NCI-H128 (cell line): ENCODE measurements at regions not wholly inside any gene's neighbourhood (a gene's known extent, or its start where the extent isn't known, plus 50 kb on each side); places are given as distances from the start of the nearest gene placed in this dataset.
"Not testable (repeated sequence)": the region's sequence is repeated elsewhere in the genome, so short reads cannot be mapped to it uniquely, and the experiment has no call there.

Source experiments
- DNase-seq: peaks from one replicate; lab custom pipeline; 2025; ENCODE audit not compliant: unreplicated experiment; lab: John Stamatoyannopoulos, UW

DNA sequence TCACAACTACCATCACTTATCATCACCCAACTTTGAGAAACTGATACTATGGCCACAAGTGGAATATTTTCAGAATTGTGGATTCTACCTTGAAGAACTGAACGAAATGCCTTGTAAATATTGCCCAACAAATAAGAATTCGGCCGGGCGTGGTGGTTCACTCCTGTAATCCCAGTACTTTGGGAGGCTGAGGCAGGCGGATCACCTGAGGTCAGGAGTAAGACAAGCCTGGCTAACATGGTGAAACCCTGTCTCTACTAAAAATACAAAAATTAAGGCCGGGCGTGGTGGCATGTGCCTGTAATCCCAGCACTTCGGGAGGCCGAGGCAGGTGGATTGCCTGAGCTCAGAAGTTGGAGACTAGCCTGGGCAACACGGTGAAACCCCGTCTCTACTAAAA lies 862.7 kb downstream of the ZPLD1 start:
- not testable (repeated sequence) for DNase-seq

- no peak for DNase-seq
Observed at GRCh38 chr3:103306104-103306503, 871.3 kb downstream of the ZPLD1 start.

DNA sequence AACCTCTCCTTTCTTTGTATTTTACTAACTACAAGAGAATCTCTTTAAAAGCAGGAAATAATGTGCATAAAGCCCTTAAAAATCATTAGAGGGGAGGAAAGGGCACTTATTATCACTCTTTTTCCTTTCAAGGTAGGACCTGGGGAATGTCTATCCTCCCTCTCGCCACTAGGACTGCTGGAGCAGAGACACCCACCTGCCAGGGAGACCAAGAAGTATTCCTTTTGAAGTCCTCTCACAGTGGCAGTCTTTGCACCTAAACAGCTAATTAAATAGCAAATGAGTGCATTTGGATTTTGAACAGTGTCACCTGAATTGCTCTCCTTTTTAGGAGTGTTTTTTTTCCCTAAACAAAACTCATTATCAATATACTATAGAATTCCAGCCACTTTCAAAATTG lies 874.1 kb downstream of the ZPLD1 start:
- no peak for DNase-seq

DNA sequence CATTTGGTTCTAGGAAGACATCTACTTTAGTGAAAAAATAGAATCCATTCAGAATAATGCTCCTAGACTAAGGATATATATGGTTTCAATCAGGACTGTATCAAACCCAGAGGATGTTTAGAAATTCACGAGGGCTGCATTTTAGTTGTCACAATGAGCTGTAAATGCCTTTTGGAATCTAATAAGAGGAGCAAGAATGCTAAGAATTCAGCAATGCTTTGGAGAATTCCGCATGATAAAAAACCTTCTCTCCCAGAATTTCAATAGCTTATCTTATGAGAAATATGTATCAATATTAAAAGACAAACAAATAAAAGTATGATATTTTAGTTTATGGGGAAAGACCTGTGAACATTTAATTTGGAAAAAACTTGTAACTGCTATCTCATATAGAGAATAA lies 885.1 kb downstream of the ZPLD1 start:
- no peak for DNase-seq

DNA sequence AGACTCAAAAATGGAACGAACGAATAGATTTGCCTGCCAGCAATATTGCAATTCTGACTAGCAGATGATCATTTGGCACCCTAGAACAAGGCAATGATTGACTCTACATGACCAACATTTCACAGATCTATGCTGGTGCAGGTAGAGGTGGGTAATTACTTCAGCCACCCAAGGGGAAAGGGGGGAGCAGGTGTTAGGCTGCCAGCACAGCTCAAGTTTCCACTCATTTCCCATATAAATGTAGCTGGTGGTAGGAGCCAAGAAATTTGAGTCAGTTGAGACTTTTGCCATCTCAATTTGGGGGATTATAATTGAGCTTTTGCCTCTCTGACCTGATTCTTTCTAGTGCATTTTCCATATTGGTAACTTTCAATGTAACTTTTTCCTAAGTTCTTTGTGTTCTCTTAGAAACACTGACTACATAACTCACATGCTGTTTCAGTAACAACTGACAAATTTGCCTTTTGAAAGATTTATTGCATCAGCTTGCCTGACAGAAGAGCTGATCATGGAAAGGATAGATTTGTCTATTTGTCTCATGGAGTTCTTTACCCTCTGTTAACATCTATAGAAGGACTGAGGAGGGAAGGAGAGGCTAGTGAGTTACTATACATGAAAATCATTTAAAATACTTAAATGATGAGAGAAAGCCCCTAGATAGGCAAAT lies 902.5 kb downstream of the ZPLD1 start:
- peak; percentile 32 for DNase-seq

- DNase-seq: no peak
Observed at GRCh38 chr3:103341078-103341606, 906.3 kb downstream of the ZPLD1 start.

GRCh38 chr3:103342205-103342731 lies 907.5 kb downstream of the ZPLD1 start:
- no peak for DNase-seq

GRCh38 chr3:103349760-103350159 lies 914.9 kb downstream of the ZPLD1 start:
- DNase-seq: no peak

DNA sequence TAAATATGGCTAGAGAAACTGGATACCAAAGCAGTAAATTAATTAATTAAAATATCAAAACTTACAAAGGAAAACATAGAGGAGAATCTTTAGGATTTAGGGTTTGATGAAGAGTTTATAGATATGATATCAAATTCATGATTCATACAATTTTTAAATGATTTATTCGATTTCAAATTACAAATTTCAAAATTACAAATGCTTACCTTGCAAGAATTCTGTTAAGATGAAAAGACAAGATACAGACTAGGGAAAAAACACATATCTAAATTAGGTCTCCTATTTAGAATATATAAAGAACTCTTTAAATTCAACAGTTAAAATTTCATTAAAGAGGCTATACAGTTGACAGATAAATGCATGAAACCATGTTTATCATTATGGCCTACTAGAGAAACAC lies 930.7 kb downstream of the ZPLD1 start:
- no peak for DNase-seq

GRCh38 chr3:103367481-103367880 lies 932.7 kb downstream of the ZPLD1 start:
- DNase-seq: no peak

DNA sequence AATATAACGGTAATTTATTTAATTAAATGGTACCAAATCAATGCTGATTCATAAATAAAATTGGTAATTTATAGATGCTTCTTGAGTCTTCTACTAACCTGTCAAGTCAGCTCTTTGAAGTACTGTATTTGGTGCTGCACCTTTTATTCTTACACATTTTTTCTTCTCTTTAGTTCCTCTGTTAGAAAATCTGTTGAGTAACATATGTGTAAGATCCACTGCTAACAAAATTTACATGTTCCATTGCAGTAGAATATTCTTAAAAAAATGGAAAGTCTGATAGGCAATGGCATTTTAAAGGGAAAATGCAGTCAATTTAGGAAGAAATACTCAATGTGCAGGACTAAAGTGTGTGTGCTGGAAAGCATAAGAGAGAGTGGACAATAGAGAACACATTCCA lies 936.6 kb downstream of the ZPLD1 start:
- no peak for DNase-seq

- DNase-seq: no peak
Observed at GRCh38 chr3:103372031-103372430, 937.2 kb downstream of the ZPLD1 start.

DNA sequence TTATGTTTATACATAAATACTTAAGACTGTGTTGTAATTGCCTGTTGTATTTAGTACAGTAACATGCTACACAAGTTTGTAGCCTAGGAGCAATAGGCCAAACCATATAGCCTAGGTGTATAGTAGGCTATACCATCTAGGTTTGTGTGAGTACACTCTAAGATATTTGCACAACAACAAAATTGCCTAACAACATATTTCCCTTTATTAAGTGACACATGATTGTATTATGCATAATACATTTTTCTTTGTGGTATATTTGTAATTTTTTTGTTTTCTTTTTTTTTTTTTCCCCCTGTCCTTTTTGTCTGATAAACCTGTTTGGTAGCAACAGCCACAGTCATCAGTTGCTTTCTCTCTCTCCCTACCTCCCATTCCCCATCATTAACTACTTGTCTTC lies 945.6 kb downstream of the ZPLD1 start:
- no peak for DNase-seq

DNA sequence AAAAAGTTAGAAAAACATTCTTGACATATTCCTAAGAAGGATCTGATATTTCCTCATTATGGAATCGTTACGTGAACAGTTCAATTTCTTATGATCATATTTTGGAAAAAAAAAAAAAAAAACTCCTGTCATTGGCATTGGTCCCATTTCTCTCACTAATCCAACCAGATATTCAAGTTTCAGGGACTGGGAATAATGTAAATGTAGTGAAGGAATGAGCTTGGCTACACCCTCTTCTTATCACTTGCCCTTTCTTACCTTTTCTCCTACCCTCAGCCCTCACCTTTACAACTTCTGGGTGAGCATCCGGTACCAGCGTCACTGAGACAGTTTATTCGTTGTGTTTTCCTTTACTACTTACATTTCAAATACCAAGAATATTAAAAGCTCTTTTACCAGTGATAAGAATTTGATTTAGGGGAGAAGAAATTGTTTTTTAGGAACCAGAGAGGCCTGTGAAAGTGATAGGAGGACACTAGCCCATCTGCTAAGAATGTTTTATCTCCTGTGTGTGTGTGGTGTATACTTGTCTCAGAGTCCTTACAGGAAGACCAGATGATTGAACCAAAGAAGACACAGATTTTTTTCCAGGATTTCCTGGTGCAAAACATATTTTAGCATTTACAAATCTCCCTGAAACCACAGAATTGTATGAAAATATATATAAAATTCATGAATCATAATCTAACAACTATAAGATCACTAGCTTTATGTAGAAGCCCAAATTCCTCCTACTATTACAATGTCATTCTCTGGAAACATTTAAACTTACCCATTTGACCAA lies 946.7 kb downstream of the ZPLD1 start:
- DNase-seq: no peak

DNA sequence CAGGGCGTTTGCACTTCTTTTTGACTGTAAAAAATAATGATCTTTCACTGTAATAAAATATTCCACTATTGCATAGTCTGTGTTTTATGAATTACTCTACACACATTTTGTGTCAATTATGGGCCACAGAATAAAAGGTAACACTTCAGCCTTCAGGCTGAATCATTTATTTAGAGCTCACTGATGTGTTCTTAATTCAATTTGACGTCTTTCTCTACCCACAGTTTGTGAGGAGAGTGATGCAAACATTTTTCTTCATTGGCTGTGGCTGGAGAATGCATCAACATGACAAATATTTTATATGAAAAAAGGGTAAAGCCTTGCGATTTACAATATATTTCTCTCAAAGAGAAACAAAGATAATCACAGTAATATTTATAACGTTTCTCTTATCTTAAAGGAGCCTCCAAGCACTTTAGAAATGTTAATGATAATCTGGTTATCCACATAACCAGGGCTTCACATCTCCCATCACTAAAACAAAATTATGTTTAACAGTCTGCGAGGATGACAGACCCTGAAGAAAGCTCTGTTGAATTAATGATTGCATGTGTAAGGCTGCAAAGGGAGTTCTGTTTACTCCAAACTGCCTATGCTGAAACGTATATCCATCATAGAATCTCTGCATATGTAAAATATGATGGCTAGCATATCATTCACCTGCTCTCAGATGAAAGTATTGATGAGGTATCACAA lies 951.3 kb downstream of the ZPLD1 start:
- DNase-seq: no peak

GRCh38 chr3:103388214-103388613 lies 953.4 kb downstream of the ZPLD1 start:
- no peak for DNase-seq

DNA sequence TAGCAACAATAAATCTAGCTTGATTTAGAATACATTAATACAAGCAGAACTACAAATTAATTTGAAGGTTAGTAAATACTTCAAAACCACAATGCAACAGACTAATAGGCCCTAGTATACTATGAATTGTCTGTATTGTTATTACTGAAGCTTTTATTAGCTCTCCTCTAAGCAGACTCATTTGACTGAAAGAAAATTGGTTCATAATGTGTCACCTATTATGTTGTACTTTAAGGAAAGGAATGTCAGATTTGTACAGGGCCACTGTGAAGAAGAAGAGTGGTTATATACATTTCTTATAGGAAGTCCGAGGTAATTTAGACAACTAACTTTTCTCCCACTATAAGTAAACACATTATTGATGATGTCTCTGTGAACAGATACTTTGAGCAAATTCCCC lies 954.5 kb downstream of the ZPLD1 start:
- DNase-seq: no peak

- no peak for DNase-seq
Observed at GRCh38 chr3:103393395-103394186, 958.8 kb downstream of the ZPLD1 start.

GRCh38 chr3:103403191-103403590 lies 968.4 kb downstream of the ZPLD1 start:
- DNase-seq: no peak

GRCh38 chr3:103406320-103406850 lies 971.6 kb downstream of the ZPLD1 start:
- DNase-seq: no peak

DNA sequence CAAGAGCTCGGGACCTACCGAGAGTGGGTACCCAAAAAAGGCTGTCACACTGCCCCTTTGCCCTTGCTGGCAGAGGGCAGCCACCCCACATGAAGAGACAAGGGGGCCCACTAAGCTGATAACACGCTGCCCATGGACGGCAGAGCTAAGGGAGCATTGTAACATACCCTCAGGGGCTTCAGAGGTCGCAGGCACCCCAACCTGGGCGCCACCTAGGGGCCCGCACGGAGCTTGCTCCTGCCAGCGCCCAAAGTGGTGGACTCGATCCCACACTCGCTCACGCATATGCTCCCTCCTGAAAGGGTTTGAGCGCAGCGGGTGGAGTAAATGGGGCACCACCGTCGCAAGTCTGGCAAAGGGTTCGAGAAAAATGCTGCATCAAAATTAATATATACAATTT lies 975.4 kb downstream of the ZPLD1 start:
- no peak for DNase-seq
